GM12878 (cell line): ENCODE measurements at regions not wholly inside any gene's neighbourhood (a gene's known extent, or its start where the extent isn't known, plus 50 kb on each side); places are given as distances from the start of the nearest gene placed in this dataset.

Source experiments
- ATAC-seq: fragments of 200-7000 bp; cut with Tn5 transposase; 3 replicates; pipeline ENCODE4 v1.9.1; 2020; ENCODE audit warnings: mild to moderate bottlenecking, moderate library complexity
- BruUV-seq: library from RNA; stranded (reverse); fragments of 400-500 nt; replicated peaks from 2 replicates; lab custom pipeline; 2021; lab: Mats Ljungman, UMichigan
- CTCF ChIA-PET: fragments of 300-600 bp; sonication (Branson Sonifier 250); formaldehyde crosslinking; extraction: SDS; loops from one replicate; lab custom pipeline; 2021; ENCODE audit warnings: inconsistent platforms; lab: Yijun Ruan, JAX
- POLR2A ChIA-PET: fragments of 350-600 bp; formaldehyde crosslinking; extraction: SDS; loops from one replicate; lab custom pipeline; 2021; ENCODE audit warnings: inconsistent platforms; lab: Charles Lee
- RAD21 ChIA-PET: fragments of 300-600 bp; sonication (Branson Sonifier 250); formaldehyde crosslinking; loops from one replicate; lab custom pipeline; 2023; ENCODE audit warnings: antibody characterized with exemption; ENCODE audit not compliant: unreplicated experiment; lab: Charles Lee
- SMC1A ChIA-PET: fragments of 300-600 bp; sonication (Branson Sonifier 250); formaldehyde crosslinking; loops from one replicate; lab custom pipeline; 2023; ENCODE audit not compliant: unreplicated experiment, uncharacterized antibody; lab: Charles Lee
- DNase-seq: peaks from one replicate; pipeline ENCODE4 v3.0.0-alpha.2; 2011; ENCODE audit warnings: low read depth, low spot score
- FAIRE-seq: peaks from 3 replicates; lab custom pipeline; 2011; peaks lifted over from hg19 to GRCh38; lab: Jason Lieb, UNC
- H2AFZ ChIP-seq: 2 replicates; pipeline ENCODE4 v1.6.0; 2011; ENCODE audit warnings: low read depth, low read length, control low read depth; ENCODE audit not compliant: control insufficient read depth
- H3K27ac ChIP-seq: 2 replicates; pipeline ENCODE4 v1.5.1; 2011; ENCODE audit warnings: control low read depth; ENCODE audit not compliant: control insufficient read depth, insufficient read depth
- H3K27me3 ChIP-seq, 2 experiments: replicated peaks in 1 of 2; 2 replicates each; pipeline versions ENCODE4 v1.6.0 to v1.6.1; 2011; ENCODE audit warnings: low read length in 1 of 2; ENCODE audit not compliant: control insufficient read depth in 2 of 2, insufficient read depth in 2 of 2
- H3K36me3 ChIP-seq, 2 experiments: 2 replicates each; pipeline ENCODE4 v1.5.1; 2011; ENCODE audit warnings: low read length in 1 of 2; ENCODE audit not compliant: control insufficient read depth in 2 of 2, insufficient read depth in 2 of 2
- H3K4me1 ChIP-seq: 2 replicates; pipeline ENCODE4 v1.6.1; 2011; ENCODE audit warnings: mild to moderate bottlenecking, low read length, moderate library complexity, mixed read lengths; ENCODE audit not compliant: control insufficient read depth, insufficient read depth
- H3K4me2 ChIP-seq: 2 replicates; pipeline ENCODE4 v1.6.0; 2011; ENCODE audit warnings: control low read depth; ENCODE audit not compliant: control insufficient read depth, insufficient read depth
- H3K4me3 ChIP-seq: fragments of 200-600 bp; sonication (generic); 2 replicates; pipeline ENCODE4 v1.5.1; 2016
- H3K79me2 ChIP-seq: 2 replicates; pipeline ENCODE4 v1.6.0; 2011; ENCODE audit warnings: low read length; ENCODE audit not compliant: control insufficient read depth, insufficient read depth
- H3K9ac ChIP-seq: 2 replicates; pipeline ENCODE4 v1.8.0; 2011; ENCODE audit warnings: low read length, control low read depth, mixed read lengths; ENCODE audit not compliant: control insufficient read depth, insufficient read depth
- H3K9me3 ChIP-seq: replicated peaks from 3 replicates; pipeline ENCODE4 v1.5.1; 2011; ENCODE audit warnings: mild to moderate bottlenecking, low read length; ENCODE audit not compliant: control insufficient read depth, insufficient read depth
- H4K20me1 ChIP-seq: 2 replicates; pipeline ENCODE4 v1.6.0; 2011; ENCODE audit not compliant: control insufficient read depth, insufficient read depth
- FOXM1 ChIP-seq: IDR thresholded peaks from 2 replicates; pipeline ENCODE4 v1.6.1; 2012; ENCODE audit warnings: low read depth, mild to moderate bottlenecking, inconsistent platforms, low read length, moderate library complexity
- MYB ChIP-seq: fragments of 150-350 bp; IDR thresholded peaks from 2 replicates; pipeline ENCODE4 v1.6.1; 2014; ENCODE audit warnings: mild to moderate bottlenecking, low read depth, low read length, borderline replicate concordance
- NFXL1 ChIP-seq: fragments of 450-650 bp; IDR thresholded peaks from 2 replicates; pipeline ENCODE4 v1.6.1; 2017; ENCODE audit warnings: antibody characterized with exemption, mild to moderate bottlenecking, borderline replicate concordance
- RBBP5 ChIP-seq: fragments of 200-600 bp; sonication (generic); conservative IDR thresholded peaks from 2 replicates; pipeline ENCODE4 v1.6.1; 2016
- SIX5 ChIP-seq: IDR thresholded peaks from 2 replicates; pipeline ENCODE4 v1.6.1; 2011; ENCODE audit warnings: mild to moderate bottlenecking, low read depth, low read length, moderate library complexity; ENCODE audit not compliant: severe bottlenecking
- WGBS: methylation state at CpG from one replicate; pipeline ENCODE4 v1.1.6; 2016; ENCODE audit warnings: low lambda C conversion rate; ENCODE audit not compliant: insufficient replicate concordance, insufficient coverage; ENCODE audit errors: missing lambda C conversion rate; 5-methylcytosine and 5-hydroxymethylcytosine counted together
- in situ Hi-C: fragments of 300-500 bp; cut with MboI; formaldehyde crosslinking; loops from 9 replicates; pipeline ENCODE4 v1.14.3; 2018; ENCODE audit warnings: mixed read lengths
- intact Hi-C: fragments of 100-400 bp; cut with micrococcal nuclease; formaldehyde crosslinking; loops from one replicate; pipeline ENCODE4 v1.14.2; 2022; ENCODE audit not compliant: unreplicated experiment
- TF ChIP-seq, protein P1 (sequence below): fragments of 450-650 bp; IDR thresholded peaks from 2 replicates; pipeline ENCODE4 v1.6.1; 2018; ENCODE audit warnings: borderline replicate concordance, mild to moderate bottlenecking; ENCODE audit not compliant: partially characterized antibody

GRCh38 chr17:79323566-79323965 is 248.9 kb downstream of the ENGASE start:
- intact Hi-C loops (no loop called here), in situ Hi-C loops (no loop called here)
- ChIA-PET RAD21 (no interaction called here), CTCF (interaction anchor here (0.7 kb wide), 1 partner anchor 80 kb away, joined by 3 read pairs; no protein-coding TSS in a partner anchor)
- Histone ChIP-seq H3K4me3 (no peak overlapping the region), H3K36me3 (no peaks in the 10 kb centered on the region), H3K9ac (no peak overlapping the region), H3K79me2 (no peaks in the 10 kb centered on the region), H3K4me1 (no peaks in the 10 kb centered on the region), H3K9me3 (no peaks in the 10 kb centered on the region), H4K20me1 (no peaks in the 10 kb centered on the region)
- BruUV-seq = no TSS peak
- FAIRE-seq = no peak
- 26% methylated on average over 10 of the region's 10 CpGs for WGBS
- ATAC-seq = no peak
- no peak for TF ChIP-seq FOXM1
- no peak for TF ChIP-seq RBBP5
- TF ChIP-seq NFXL1 = no peak
- TF ChIP-seq, all 136 proteins: peak for 0
- ChIA-PET POLR2A (no interaction called here), SMC1A (no interaction called here)
- Histone ChIP-seq H3K4me2 (no peak overlapping the region), H2AFZ (no peak overlapping the region), H3K27ac (no peak overlapping the region), H3K27me3 (peaks cover 0 to 2% of the 10 kb centered on the region in 2 experiments; a peak in 1 of 4 replicates)
- DNase-seq = no peak

- 27% methylated on average over 14 of the region's 14 CpGs for WGBS
- RAD21 ChIA-PET = no interaction called here
- in situ Hi-C loops = no loop called here
Measured at GRCh38 chr17:79322211-79323123, 247.8 kb downstream of the ENGASE start.

More at GRCh38 chr17:79322211-79323123, 247.8 kb downstream of the ENGASE start:
- no peak overlapping the region for H2AFZ ChIP-seq
- DNase-seq (no peak), ATAC-seq (no peak), FAIRE-seq (no peak)
- intact Hi-C loops = no loop called here
- H3K27ac ChIP-seq = no peak overlapping the region
- no peaks in the 10 kb centered on the region for H3K4me1 ChIP-seq
- no peaks in the 10 kb centered on the region for H3K9me3 ChIP-seq
- POLR2A ChIA-PET = no interaction called here
- no peak overlapping the region for H3K9ac ChIP-seq
- TF ChIP-seq MYB (no peak), SIX5 (no peak)
- TF ChIP-seq, protein P1, sequence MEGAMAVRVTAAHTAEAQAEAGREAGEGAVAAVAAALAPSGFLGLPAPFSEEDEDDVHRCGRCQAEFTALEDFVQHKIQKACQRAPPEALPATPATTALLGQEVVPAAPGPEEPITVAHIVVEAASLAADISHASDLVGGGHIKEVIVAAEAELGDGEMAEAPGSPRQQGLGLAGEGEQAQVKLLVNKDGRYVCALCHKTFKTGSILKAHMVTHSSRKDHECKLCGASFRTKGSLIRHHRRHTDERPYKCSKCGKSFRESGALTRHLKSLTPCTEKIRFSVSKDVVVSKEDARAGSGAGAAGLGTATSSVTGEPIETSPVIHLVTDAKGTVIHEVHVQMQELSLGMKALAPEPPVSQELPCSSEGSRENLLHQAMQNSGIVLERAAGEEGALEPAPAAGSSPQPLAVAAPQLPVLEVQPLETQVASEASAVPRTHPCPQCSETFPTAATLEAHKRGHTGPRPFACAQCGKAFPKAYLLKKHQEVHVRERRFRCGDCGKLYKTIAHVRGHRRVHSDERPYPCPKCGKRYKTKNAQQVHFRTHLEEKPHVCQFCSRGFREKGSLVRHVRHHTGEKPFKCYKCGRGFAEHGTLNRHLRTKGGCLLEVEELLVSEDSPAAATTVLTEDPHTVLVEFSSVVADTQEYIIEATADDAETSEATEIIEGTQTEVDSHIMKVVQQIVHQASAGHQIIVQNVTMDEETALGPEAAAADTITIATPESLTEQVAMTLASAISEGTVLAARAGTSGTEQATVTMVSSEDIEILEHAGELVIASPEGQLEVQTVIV = no peak
- SMC1A ChIA-PET = no interaction called here
- H3K4me2 ChIP-seq = no peak overlapping the region
- no peaks in the 10 kb centered on the region for H4K20me1 ChIP-seq
- peaks cover 4 to 5% of the 10 kb centered on the region in 2 experiments; a peak in 1 of 4 replicates for H3K27me3 ChIP-seq
- H3K4me3 ChIP-seq = no peak overlapping the region
- BruUV-seq = no TSS peak
- no peaks in the 10 kb centered on the region for H3K79me2 ChIP-seq
- CTCF ChIA-PET = interaction anchor here (0.7 kb wide), 1 partner anchor 81 kb away, joined by 3 read pairs; no protein-coding TSS in a partner anchor
- no peaks in the 10 kb centered on the region for H3K36me3 ChIP-seq
